NCI-H2227 treated with DMSO at 0.1 percent for 48 hours (cell line): ENCODE measurements at regions not wholly inside any gene's neighbourhood (a gene's known extent, or its start where the extent isn't known, plus 50 kb on each side); places are given as distances from the start of the nearest gene placed in this dataset.
A peak's percentile ranks its signal among the peaks of the same experiment; 100 is the strongest.

ENCODE experiments used
- DNase-seq: peaks from one replicate; lab custom pipeline; 2025; lab: John Stamatoyannopoulos, UW

DNA sequence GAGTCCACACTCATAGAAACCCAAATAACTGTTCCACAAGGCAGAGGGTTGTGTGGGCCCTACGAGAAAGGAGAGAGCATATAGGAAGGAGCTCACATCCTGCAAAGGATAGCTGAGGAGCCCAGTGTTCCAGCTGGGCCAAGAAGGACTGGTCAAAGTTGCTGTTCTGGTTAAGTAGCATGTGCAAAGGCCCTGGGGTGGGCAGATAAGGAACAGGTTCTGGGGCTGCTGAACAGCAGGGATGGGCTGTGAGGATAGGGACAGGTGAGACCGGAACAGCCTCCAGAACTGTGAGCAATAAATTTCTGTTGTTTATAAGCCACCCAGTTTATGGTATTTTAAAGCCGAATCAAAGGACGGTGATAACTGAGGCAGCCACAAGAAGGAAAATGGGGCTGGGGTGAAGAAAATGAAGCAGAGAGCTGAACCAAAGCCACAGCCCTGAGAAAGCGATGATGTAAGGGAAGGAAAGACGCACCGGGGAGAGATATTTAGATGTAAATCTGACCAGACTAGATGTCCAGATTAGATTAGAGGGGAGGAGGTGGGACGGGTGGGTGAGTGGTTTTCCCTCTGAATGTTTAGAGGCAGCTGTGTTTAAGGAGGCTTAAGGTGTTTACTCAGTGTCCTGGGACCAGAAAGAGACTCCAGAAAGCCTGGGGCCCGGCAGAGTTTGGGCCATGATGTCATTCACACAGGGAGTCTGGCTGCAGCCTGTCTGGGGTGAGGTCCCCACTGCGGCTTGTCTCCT lies 180.8 kb upstream of the BCOR start:
- DNase-seq, result no peak

DNA sequence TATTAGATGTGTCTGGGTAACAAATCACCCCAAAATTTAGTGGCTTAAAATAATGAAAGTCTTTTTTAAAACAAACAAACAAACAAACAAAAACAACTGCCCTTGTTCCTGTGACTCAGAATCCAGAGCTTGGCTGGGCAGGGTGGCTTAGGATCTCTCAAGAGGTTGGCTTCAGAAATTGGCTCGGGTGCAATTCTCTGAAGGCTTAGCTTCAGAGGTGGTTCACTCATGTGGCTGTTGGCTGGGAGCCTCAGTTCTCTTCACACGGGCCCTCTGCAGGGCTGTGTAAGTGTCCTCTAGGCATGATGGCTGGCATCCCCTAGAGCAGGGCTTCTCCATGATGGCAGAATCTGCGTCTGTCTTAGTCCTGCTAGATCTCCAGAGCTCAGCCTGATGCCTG lies 179.9 kb upstream of the BCOR start:
- DNase-seq, result no peak

DNA sequence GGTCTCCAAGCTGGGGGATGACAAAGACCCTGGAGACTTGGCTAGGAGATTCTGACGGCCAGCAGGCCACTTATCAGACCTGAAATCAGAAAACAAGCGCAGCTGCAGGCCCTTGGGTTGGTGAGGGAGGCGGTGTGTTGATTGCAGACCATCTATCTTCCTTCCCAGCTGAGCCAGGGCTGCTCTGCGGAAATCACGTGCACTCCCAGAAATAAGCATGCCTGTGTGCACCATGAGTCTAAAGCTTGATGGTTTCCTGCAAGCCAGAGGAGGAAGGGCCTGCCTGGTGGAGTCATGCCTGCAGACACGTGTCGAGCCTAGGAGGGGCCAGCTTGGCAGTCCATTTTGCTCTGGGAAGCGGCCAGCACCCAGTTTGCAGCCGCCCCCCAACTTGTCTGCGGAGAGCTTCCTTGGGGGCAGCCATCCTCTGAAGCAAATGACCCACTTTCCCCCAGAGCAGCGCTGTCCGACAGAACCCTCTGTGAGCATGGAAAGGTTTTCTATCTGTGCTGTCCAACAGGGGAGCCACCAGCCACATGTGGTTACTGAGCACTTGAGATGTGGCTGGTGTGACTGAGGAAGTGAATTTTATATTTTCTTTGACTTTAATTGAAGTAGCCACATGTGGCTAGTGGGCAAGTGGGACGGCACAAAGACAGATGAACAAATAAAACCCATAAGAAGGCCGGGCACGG lies 175.7 kb upstream of the BCOR start:
- DNase-seq, result peak; percentile 46

DNA sequence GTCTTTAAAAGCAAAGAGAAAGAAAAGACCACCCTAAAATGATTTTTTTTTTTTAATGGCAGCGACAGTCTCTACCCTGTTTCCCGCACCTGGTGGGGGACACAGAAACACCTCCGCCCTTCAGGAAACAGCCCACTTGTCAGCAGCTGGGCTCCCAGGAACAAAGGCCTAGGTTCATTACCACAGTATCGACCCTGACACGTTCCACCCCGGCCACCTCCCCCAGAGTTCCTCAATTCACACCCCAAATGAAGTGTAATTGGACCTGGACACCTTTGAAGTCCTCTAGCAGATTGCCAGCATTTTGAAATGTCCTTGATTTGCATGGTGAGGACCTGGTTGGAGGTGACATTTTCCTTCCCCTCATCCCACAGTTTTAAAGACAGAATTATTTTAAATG lies 175.0 kb upstream of the BCOR start:
- no peak for DNase-seq

DNA sequence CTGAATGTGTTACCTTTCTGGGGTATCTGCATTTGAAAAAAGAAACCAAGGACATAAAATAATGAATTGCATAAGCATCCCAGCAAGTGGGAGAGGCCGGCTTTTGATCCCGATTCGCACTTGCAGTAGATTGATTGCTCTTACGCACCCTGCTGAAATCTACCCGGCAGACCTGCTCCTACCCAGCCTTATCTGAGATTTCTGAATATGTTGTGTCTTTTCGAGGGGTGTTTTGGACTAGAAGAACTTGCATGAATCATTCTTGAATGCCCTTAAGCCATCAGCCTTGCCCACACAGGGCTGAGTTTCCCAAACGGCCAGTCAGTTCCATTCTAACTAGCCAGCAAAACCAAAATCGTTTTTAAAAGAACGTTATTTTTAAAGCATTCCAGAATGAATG lies 174.4 kb upstream of the BCOR start:
- no peak for DNase-seq

DNA sequence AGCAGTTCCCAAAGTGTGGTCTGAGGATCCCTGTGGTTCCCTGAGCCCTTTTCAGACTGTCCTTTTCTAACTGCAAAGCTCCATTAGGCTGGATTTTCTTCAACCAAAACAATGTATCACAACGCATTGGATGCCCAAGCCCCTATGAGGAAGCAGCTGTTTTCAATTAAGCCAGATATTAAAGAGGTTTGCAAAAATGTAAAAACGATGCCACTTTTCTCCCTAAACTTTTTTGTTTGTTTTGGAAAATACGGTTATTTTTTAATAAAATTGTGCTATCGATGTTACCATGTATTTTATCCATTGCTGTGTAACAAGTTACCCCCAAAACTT lies 170.4 kb upstream of the BCOR start:
- no peak for DNase-seq

DNA sequence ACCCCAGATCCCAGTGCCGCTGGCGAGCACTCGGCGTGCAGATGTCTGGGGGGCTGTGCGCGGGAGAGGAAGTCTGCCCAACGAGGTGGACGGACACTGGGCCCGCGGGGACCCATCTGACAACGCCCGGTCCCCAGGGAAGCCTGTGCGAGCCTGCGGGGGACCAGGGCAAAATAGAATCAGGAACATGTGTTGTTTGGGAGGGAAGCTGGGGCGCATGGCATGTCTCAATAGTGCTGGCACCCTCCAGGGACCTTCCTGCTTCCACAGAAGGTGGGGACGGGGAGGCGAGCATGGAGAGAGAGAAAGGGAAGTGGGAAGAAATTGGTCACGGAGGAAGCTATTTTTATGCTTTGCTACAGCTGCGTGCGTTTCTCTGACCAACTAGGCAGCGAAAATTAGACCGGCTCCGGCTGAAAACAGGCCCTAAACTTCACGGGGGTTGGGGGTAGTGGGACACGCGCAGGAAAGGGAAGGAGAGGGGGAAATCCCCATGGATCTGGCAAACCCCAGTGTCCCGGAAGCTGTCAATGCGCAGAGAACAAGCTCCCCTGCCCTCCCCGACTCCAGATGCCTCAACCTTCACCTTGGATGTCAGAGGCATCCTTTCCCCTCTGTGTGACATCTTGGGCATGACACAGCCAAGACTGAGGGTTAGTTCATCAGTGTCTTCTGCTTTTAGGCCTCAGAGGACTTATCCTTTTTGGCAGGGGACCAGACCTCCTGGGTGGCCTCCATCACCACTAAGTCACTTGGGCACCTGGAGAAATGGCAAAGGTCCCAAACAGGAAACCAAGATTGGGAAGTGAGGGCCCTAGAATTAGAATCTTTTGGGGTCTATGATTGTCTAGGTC lies 169.8 kb upstream of the BCOR start:
- DNase-seq, result no peak

DNA sequence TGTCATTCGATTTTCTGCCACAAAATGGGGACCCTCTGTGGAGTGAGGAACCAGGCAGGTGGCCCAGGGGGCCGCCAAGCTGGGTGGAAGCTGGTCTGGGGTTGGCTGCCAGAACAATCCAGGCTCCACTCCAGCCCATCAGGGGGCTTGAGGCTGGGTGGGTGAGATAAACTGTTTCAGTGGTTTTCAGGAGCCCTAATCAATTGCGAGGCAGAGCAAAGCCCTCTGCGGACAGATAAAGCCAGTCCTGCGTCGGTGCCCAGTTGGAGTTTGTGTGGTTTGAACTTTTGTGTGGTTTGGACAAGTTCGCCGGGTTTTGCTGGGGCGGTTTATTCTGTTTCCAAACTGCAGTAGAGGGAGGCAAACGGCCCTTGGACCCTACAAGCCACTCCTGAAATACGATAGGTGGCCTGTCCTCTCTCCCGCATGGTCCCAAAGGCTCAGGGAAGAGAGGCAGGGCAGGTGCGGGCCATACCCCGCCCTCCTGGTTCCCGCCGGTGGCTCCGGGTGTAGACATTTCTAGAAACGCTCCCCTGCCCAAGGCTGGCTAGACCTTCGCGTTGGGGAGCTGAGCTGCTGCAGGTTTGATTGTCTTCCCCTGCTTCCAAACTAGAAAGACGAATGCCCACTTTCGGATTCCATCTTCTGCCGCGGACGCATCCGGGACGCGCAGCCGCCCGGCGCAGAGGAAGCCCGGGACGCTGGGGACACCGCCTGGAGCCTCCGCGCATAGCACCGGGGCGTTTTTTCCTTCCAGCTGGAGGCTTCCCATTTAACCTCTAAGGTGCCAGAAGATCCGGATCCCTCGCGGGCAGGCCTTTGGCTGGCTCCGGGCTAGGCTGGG lies 169.0 kb upstream of the BCOR start:
- DNase-seq, result peak; percentile 84

DNA sequence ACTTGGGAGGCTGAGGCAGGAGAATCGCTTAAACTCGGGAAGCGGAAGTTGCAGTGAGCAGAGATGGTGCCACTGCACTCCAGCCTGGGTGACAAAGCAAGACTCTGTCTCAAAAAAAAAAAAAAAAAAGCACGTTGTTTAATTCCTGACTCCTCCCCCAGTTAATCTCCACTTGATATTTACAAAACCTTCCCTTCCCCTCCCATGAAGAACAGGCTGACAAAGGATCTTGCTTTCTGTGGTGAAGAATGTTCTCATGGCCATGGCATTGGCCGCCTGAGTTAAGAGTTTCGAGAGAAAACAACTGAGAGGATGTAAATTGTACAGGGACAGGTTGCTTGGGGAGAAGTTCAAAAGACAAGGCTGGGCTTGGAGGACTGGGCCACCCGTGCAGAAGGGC lies 168.2 kb upstream of the BCOR start:
- no peak for DNase-seq

DNA sequence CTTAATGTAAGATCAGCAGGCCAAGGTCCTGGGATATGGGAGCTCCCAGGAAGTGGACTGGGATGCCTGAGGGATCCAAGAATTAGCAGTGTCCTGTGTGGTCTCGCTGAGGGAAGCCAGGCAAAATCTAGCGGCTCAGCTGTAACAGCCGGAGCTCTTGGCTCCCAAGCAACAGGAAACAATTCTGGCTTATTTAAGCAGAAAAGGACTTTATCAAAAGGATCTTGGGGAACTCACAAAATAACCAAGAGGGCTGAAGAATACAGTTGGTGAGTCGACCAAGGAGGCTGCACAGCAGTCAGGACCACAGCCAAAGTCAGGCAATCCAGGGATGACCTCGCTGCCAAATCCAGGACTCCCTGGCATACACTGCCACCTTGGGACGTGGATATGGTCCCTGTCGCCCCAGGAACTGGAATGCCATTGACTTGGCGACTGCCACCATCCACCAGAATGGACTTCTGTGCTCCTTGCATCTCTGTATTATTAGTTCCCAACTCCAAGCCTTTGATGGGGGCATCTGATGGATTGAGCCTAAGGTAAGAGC lies 165.3 kb upstream of the BCOR start:
- no peak for DNase-seq

DNA sequence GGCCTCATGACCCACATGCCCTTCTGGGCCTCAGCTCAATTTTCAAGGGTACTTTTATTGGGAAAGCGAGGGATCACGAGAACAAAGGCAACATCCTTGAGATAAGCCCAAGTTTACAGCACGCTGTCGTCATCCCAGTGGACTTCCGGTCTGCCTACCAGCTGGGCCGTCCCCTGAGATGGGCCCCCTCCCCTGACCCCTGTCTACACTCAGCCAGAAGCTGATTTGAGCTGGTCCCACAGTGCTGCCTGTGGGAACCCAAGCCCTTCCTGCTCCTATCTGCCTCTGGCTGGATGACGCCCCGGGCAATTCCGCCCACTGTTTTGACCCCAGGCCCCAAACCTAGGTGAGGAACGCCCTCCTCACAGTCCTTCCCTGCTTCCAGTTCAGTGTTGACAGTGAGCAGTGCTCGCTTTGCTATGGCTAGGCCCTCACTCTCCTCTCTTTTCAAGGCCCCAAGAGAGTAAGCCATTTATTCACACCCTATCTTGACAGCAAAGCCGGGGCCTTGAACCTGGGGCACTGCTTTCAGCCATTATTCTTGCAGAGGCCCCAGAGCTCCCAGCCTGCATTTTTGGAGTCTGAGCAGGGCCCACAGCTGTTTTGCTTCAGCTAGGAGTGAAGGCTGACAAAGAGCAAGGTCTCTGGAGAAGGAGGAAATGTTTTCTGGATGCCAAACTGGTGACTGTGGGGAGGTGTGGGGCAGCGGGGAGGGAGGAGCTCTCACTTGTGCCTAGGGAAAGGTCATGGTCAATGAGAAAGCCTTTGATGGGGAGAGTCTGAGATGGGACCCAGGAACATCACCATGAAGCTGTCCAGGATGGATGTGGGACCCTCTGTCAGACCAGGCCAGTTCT lies 164.6 kb upstream of the BCOR start:
- no peak for DNase-seq

DNA sequence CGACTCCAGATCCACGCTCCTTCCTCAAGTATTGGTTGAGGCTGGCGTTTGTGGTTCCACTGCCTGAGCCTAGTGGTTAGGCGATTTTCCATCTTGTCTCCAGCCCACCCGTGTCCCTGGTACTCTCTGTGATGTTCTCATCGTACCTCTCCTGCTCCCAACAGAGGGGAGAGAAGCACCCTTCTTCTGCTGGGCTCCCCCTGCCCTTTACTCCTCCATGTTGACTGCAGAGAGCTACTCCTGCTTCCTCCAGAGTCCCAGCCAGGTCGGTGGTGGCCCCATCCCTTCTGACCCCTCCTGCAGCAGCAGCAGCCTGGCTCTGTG lies 164.0 kb upstream of the BCOR start:
- no peak for DNase-seq

DNA sequence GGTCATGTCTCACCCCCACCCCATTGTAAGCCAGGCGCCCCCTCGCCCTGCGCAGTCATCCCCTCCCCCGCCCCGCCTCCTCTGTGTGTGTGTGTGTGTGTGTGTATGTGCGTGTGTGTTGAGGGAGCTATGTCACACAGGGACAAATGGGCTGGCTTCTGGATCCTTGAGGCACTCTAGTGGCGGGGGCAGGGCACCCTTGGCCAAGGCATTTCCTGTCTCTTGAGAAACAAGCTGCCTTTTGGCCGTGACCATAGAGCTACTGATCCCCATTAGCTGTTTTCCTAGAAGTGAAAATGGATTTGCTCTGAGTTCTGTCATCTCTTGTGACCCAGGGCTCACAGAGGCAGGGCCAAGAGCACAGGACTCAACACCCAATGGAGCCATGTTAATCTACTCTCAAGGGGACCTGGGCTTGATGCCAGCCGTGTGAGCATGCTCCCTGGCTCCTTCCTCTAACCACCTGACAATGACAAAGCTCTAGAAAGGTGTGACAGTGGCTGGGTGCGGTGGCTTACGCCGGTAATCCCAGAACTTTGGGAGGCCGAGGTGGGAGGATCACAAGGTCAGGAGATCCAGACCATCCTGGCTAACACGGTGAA lies 162.5 kb upstream of the BCOR start:
- no peak for DNase-seq

DNA sequence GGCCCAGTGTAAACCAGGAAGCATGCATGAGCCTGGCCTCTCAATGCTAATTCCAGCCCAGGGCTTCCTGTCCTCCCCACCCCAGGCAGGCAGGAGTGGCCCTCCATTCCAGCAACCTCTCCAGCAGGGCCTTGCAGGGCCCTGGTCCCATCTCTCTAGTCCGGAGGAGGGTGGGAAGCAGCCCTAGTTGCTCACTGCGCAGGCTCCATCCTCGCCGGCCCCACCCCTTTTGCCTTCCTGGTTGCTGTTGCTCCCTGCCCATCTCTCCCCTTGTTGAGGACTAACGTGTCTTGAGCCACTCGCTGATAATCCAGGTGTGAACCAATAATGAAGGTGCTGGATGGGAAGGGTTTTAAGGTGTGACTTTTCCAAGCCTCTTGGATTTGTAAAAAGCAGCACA lies 161.2 kb upstream of the BCOR start:
- DNase-seq, result no peak

DNA sequence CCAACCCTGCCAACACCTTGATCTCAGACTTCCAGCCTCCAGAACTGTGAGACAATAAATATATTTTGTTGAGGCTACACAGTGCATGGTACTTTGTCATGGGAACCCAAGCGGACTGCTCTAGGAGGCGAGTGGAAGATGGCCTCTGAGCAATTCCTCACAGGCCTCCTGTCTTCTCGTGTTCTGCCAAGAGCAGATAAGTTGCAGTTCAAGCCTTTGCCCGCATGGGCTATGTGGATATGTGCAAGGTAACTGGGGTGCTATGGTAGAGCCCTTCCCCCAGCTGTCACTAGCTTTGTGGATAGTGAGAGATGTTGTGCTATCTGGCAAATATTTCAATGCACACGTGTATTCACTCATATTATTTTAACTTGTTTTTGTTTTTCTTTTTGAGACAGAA lies 156.0 kb upstream of the BCOR start:
- no peak for DNase-seq

DNA sequence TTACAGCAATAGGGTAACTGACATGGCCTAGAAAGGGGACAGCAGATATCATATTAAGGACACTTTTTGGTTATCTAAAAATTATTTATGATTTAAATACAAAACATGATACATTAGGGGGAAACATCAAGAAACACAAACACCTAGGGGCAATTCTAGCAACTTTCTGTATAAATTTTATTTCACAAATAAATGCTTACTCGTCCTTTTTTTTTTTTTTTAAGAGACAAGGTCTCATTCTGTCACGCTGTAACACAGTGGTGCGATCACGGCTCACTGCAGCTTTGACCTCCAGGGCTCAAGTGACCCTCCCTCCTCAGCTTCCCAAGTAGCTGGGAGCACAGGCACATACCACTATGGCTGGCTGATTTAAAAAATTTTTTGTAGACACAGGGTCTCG lies 151.8 kb upstream of the BCOR start:
- no peak for DNase-seq

DNA sequence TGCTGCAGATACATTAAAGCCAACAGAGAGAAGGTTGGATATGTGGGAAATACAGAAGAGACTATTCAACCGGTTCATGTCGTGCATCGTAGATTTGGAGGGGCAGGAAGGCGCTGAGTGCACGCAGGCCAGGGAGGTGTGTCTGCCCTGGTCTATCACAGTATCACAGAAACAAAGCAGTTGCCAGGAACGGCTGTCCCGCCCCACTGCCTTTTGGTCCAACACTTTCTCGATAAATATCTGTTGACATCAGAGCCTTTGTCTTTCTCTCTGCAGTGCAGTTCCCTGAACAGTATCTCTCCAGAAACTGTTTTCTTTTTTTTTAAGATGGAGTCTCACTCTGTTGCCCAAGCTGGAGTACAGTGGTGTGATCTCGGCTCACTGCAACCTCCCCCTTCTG lies 151.1 kb upstream of the BCOR start:
- peak; percentile 85 for DNase-seq

DNA sequence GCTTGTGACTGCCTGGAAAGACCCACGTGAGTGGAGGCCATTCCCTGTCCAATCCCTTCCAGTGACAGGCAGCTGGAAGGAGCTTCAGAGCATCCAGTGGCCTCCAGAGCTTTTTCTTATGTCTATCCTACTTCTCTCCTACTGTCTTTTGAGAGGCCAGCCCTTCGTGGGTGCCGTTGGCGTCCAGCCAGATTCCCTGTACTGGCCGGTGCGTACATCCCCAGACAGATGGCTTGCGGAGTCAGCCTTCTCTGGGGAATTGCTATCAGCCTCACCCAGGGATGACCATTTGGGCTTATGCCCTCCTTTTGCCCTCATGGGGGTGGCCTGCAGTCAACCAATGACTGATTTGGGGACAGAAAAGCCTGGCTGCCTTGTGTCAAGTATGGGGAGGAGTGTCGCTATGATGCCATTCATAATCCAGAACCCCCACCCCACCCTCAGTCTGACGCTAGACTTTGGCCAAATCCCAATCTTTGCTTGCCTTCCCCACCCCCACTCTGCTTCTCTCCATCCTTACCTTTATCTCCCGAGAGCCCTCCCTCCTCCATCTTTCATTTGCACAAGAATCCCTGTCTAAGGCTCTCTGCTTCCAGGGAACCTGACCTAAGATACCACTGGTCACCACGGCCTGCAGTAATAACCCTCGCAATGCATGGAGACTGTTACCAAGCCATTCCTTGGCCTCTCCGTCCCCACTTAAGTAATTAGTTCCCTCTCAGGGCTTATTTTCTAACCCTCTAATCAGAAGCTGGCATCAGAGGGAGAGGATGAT lies 150.3 kb upstream of the BCOR start:
- peak; percentile 88 for DNase-seq

DNA sequence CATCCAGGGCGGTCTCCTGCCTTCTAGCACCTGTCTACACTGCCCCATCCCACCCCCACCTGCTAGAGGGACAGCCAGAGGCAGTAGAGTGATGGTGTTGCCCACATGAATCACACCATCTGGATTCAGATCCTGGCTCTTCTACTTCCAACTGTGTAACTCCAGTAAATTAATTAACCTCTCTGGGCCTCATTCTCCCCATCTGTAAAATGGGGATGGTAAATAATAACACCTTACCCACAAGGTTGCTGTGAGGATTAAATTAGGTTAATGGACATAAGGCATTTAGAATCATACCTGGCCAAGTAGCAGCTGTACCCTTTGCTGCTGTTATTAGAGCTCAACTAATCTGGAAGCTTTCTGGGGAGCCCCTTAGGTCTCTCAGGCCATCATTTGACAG lies 149.6 kb upstream of the BCOR start:
- DNase-seq, result no peak
